ENCODE measurements at regions not wholly inside any gene's neighbourhood (a gene's known extent, or its start where the extent isn't known, plus 50 kb on each side); places are given as distances from the start of the nearest gene placed in this dataset.
"Not testable (repeated sequence)": the region's sequence is repeated elsewhere in the genome, so short reads cannot be mapped to it uniquely, and the experiment has no call there.

GRCh38 chr18:57879924-57880323, 76.8 kb upstream of the ATP8B1 start:
- not testable (repeated sequence) for TF ChIP-seq SPI1 (IDR thresholded peaks at IDR 0.05; ENCODE audit: low read depth, low read length); POLR2A (IDR thresholded peaks at IDR 0.05; ENCODE audit: low read depth, low read length); POU2F2 (IDR thresholded peaks at IDR 0.05; ENCODE audit: low read depth, low read length); POLR2AphosphoS5 (IDR thresholded peaks at IDR 0.05; ENCODE audit: low read depth, low read length); TAF1 (IDR thresholded peaks at IDR 0.05; ENCODE audit: low read depth, low read length); PAX5 (IDR thresholded peaks at IDR 0.05; ENCODE audit: insufficient read depth, low read length, severe bottlenecking)
